NT2/D1 (cell line): ENCODE measurements at regions not wholly inside any gene's neighbourhood (a gene's known extent, or its start where the extent isn't known, plus 50 kb on each side); places are given as distances from the start of the nearest gene placed in this dataset.

Experiments used
- DNase-seq: peaks from one replicate; pipeline ENCODE4 v3.0.0-alpha.2; 2011; ENCODE audit warnings: low read depth, low spot score
- H3K27me3 ChIP-seq: 2 replicates; pipeline ENCODE4 v1.6.0; 2011; ENCODE audit warnings: mild to moderate bottlenecking; ENCODE audit not compliant: insufficient read length, insufficient read depth
- H3K36me3 ChIP-seq: 2 replicates; pipeline ENCODE4 v1.6.1; 2011; ENCODE audit warnings: mild to moderate bottlenecking, low read length, mixed read lengths; ENCODE audit not compliant: insufficient read depth, insufficient read length
- H3K4me1 ChIP-seq: 2 replicates; pipeline ENCODE4 v1.5.1; 2011; ENCODE audit not compliant: insufficient read depth, insufficient read length
- H3K4me3 ChIP-seq: 2 replicates; pipeline ENCODE4 v1.5.1; 2011; ENCODE audit warnings: low read depth; ENCODE audit not compliant: insufficient read length
- H3K9ac ChIP-seq: 2 replicates; pipeline ENCODE4 v1.6.0; 2011; ENCODE audit warnings: low read depth; ENCODE audit not compliant: insufficient read length
- H3K9me3 ChIP-seq: 2 replicates; pipeline ENCODE4 v1.5.1; 2011; ENCODE audit warnings: mild to moderate bottlenecking, low read length; ENCODE audit not compliant: insufficient read depth
- SUZ12 ChIP-seq: IDR thresholded peaks from 2 replicates; pipeline ENCODE4 v1.6.1; 2011; ENCODE audit not compliant: insufficient read length, insufficient read depth; ENCODE audit errors: extremely low read depth
- YY1 ChIP-seq: IDR thresholded peaks from 2 replicates; pipeline ENCODE4 v1.6.1; 2011; ENCODE audit not compliant: insufficient read length, insufficient read depth
- ZNF274 ChIP-seq: IDR thresholded peaks from 2 replicates; pipeline ENCODE4 v1.6.1; 2011; ENCODE audit warnings: mild to moderate bottlenecking, low read depth, low read length

- DNase-seq = no peak
- Histone ChIP-seq H3K9me3 (no peaks in the 10 kb centered on the region), H3K4me3 (no peak overlapping the region), H3K9ac (no peak overlapping the region), H3K27me3 (no peaks in the 10 kb centered on the region), H3K4me1 (no peaks in the 10 kb centered on the region), H3K36me3 (no peaks in the 10 kb centered on the region)
- TF ChIP-seq ZNF274 (no peak), YY1 (no peak), SUZ12 (no peak)
These were observed 823.5 kb downstream of the GRID1 start for GRCh38 chr10:85542936-85543730.

DNA sequence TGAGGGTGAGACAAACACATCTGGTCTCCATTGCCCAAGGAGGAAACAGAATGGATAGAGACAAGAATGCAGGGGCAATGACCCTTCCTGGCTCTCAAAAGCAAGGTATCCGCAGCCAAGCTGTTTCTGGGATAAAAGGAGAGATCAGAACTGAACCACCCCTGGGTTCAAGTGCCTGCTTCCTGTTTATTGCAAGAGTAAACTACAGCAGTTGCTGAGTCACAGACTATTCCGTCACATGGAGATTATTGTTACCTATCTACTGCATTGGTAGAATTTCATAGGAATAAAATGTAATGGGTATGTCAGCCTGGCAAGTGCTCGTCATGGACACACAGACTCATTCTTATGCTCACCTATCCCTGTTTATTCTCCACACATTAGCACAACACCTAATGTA, 821.6 kb downstream of the GRID1 start:
- no peaks in the 10 kb centered on the region for H3K4me1 ChIP-seq
- no peak for DNase-seq
- H3K9ac ChIP-seq = no peak overlapping the region
- no peaks in the 10 kb centered on the region for H3K27me3 ChIP-seq
- H3K36me3 ChIP-seq = no peaks in the 10 kb centered on the region
- H3K4me3 ChIP-seq = no peak overlapping the region
- no peaks in the 10 kb centered on the region for H3K9me3 ChIP-seq
- no peak for TF ChIP-seq SUZ12
- no peak for TF ChIP-seq YY1
- TF ChIP-seq ZNF274 = no peak

- no peak overlapping the region for H3K4me3 ChIP-seq
- H3K9me3 ChIP-seq = no peaks in the 10 kb centered on the region
- TF ChIP-seq SUZ12 (no peak), ZNF274 (no peak), YY1 (no peak)
- no peak overlapping the region for H3K9ac ChIP-seq
- no peaks in the 10 kb centered on the region for H3K4me1 ChIP-seq
- no peak for DNase-seq
- H3K36me3 ChIP-seq = no peaks in the 10 kb centered on the region
- no peaks in the 10 kb centered on the region for H3K27me3 ChIP-seq
These were observed 820.7 kb downstream of the GRID1 start for GRCh38 chr10:85545874-85546273.

GRCh38 chr10:85547460-85548023, 819.1 kb downstream of the GRID1 start:
- no peaks in the 10 kb centered on the region for H3K36me3 ChIP-seq
- no peaks in the 10 kb centered on the region for H3K27me3 ChIP-seq
- no peaks in the 10 kb centered on the region for H3K4me1 ChIP-seq
- no peak overlapping the region for H3K9ac ChIP-seq
- no peaks in the 10 kb centered on the region for H3K9me3 ChIP-seq
- DNase-seq = no peak
- TF ChIP-seq ZNF274 (no peak), SUZ12 (no peak), YY1 (no peak)
- no peak overlapping the region for H3K4me3 ChIP-seq

GRCh38 chr10:85548034-85548433, 818.6 kb downstream of the GRID1 start:
- H3K4me1 ChIP-seq = no peaks in the 10 kb centered on the region
- no peak overlapping the region for H3K9ac ChIP-seq
- no peak for DNase-seq
- H3K4me3 ChIP-seq = no peak overlapping the region
- no peaks in the 10 kb centered on the region for H3K27me3 ChIP-seq
- no peak for TF ChIP-seq ZNF274
- TF ChIP-seq YY1 = no peak
- TF ChIP-seq SUZ12 = no peak
- H3K9me3 ChIP-seq = no peaks in the 10 kb centered on the region
- no peaks in the 10 kb centered on the region for H3K36me3 ChIP-seq
